ENCODE measurements at regions not wholly inside any gene's neighbourhood (a gene's known extent, or its start where the extent isn't known, plus 50 kb on each side); places are given as distances from the start of the nearest gene placed in this dataset.

GRCh38 chr10:57741751-57742150, 525.9 kb downstream of the IPMK start:
- Histone ChIP-seq H3K4me1 (no peaks in the 10 kb centered on the region), H3K36me3 (no peaks in the 10 kb centered on the region), H3K4me3 (no peak overlapping the region), H3K9me3 (no peaks in the 10 kb centered on the region), H3K27me3 (no peaks in the 10 kb centered on the region), H3K27ac (no peak overlapping the region)
- DNase-seq (no peak), ATAC-seq (no peak)
- 81% methylated on average over 2 of the region's 3 CpGs for whole genome bisulfite sequencing (ENCODE audit: insufficient coverage, low coverage, low lambda C conversion rate, missing lambda C conversion rate)
- intact Hi-C loops (cut with DNase I) = no loop called here
- no peak for TF ChIP-seq POLR2A (IDR thresholded peaks at IDR 0.05)
- no peak for TF ChIP-seq CTCF (IDR thresholded peaks at IDR 0.05)

- H3K4me3 ChIP-seq = no peak overlapping the region
- H3K27ac ChIP-seq = no peak overlapping the region
- H3K36me3 ChIP-seq = no peaks in the 10 kb centered on the region
- no peak for DNase-seq
- no peaks in the 10 kb centered on the region for H3K4me1 ChIP-seq
- intact Hi-C loops (cut with DNase I) = no loop called here
- H3K27me3 ChIP-seq = no peaks in the 10 kb centered on the region
- no peak for ATAC-seq
- no peaks in the 10 kb centered on the region for H3K9me3 ChIP-seq
- WGBS (ENCODE audit: insufficient coverage, low coverage, low lambda C conversion rate, missing lambda C conversion rate) = 77% methylated on average over 1 of the region's 1 CpG
- TF ChIP-seq POLR2A (IDR thresholded peaks at IDR 0.05) (no peak), CTCF (IDR thresholded peaks at IDR 0.05) (no peak)
These were observed 544.4 kb downstream of the IPMK start for GRCh38 chr10:57723305-57723704.

GRCh38 chr10:57716884-57717283, 550.8 kb downstream of the IPMK start:
- 49% methylated on average over 2 of the region's 2 CpGs for WGBS (ENCODE audit: insufficient coverage, low coverage, low lambda C conversion rate, missing lambda C conversion rate)
- Histone ChIP-seq H3K9me3 (no peaks in the 10 kb centered on the region), H3K27me3 (no peaks in the 10 kb centered on the region), H3K4me1 (no peaks in the 10 kb centered on the region), H3K4me3 (no peak overlapping the region), H3K36me3 (no peaks in the 10 kb centered on the region), H3K27ac (no peak overlapping the region)
- ATAC-seq (peak; percentile 67 to 76 (median 68)), DNase-seq (no peak)
- peak; percentile 47 to 65 (median 60) for TF ChIP-seq CTCF (IDR thresholded peaks at IDR 0.05)
- no peak for TF ChIP-seq POLR2A (IDR thresholded peaks at IDR 0.05)
- intact Hi-C loops (cut with DNase I) = loop anchor here in 1 of 2 donors (10.0 kb wide), 1 partner anchor 348 kb away; no protein-coding TSS in a partner anchor

- TF ChIP-seq CTCF (IDR thresholded peaks at IDR 0.05) (no peak), POLR2A (IDR thresholded peaks at IDR 0.05) (no peak)
- Histone ChIP-seq H3K4me1 (no peaks in the 10 kb centered on the region), H3K4me3 (no peak overlapping the region), H3K27me3 (no peaks in the 10 kb centered on the region), H3K27ac (no peak overlapping the region), H3K9me3 (no peaks in the 10 kb centered on the region), H3K36me3 (no peaks in the 10 kb centered on the region)
- ATAC-seq (no peak), DNase-seq (no peak)
- intact Hi-C loops (cut with DNase I) = loop anchor here in 1 of 2 donors (10.0 kb wide), 1 partner anchor 350 kb away; no protein-coding TSS in a partner anchor
- 66% methylated on average over 2 of the region's 2 CpGs for WGBS (ENCODE audit: insufficient coverage, low coverage, low lambda C conversion rate, missing lambda C conversion rate)
These were observed 552.5 kb downstream of the IPMK start for GRCh38 chr10:57715233-57715632.

GRCh38 chr10:57707300-57707658, 560.4 kb downstream of the IPMK start:
- TF ChIP-seq CTCF (IDR thresholded peaks at IDR 0.05) (no peak), POLR2A (IDR thresholded peaks at IDR 0.05) (no peak)
- Histone ChIP-seq H3K27me3 (no peaks in the 10 kb centered on the region), H3K4me1 (peaks cover 0 to 4% (median 0%) of the 10 kb centered on the region in 4 donors), H3K36me3 (no peaks in the 10 kb centered on the region), H3K9me3 (no peaks in the 10 kb centered on the region), H3K4me3 (no peak overlapping the region), H3K27ac (no peak overlapping the region)
- WGBS (ENCODE audit: insufficient coverage, low coverage, low lambda C conversion rate, missing lambda C conversion rate) = 56% methylated on average over 2 of the region's 2 CpGs
- intact Hi-C loops (cut with DNase I) = no loop called here
- no peak for DNase-seq
- ATAC-seq = no peak
